H9 (cell line): ENCODE measurements at regions not wholly inside any gene's neighbourhood (a gene's known extent, or its start where the extent isn't known, plus 50 kb on each side); places are given as distances from the start of the nearest gene placed in this dataset.

Experiments
- DNase-seq: peaks from one replicate; pipeline ENCODE4 v3.0.0-alpha.2; 2017
- H2AFZ ChIP-seq: one replicate; pipeline ENCODE4 v1.6.1; 2013; ENCODE audit warnings: mild to moderate bottlenecking, low read length, control low read depth, moderate library complexity
- H2AK5ac ChIP-seq: 2 replicates; pipeline ENCODE4 v1.6.1; 2013; ENCODE audit warnings: low read length, control low read depth, mixed read lengths; ENCODE audit not compliant: insufficient read length
- H2BK120ac ChIP-seq: one replicate; pipeline ENCODE4 v1.6.1; 2013; ENCODE audit warnings: low read depth, mild to moderate bottlenecking, low read length, control low read depth, inconsistent platforms; ENCODE audit not compliant: poor library complexity, severe bottlenecking
- H2BK12ac ChIP-seq: 2 replicates; pipeline ENCODE4 v1.6.1; 2013; ENCODE audit warnings: low read length, control low read depth, mixed read lengths, low read depth; ENCODE audit not compliant: insufficient read length
- H2BK15ac ChIP-seq: 2 replicates; pipeline ENCODE4 v1.6.1; 2013; ENCODE audit warnings: low read depth, low read length, control low read depth
- H2BK20ac ChIP-seq: one replicate; pipeline ENCODE4 v1.6.1; 2013; ENCODE audit warnings: low read depth, mild to moderate bottlenecking, low read length, control low read depth, inconsistent platforms; ENCODE audit not compliant: poor library complexity, severe bottlenecking
- H2BK5ac ChIP-seq: 2 replicates; pipeline ENCODE4 v1.6.1; 2013; ENCODE audit warnings: low read length, control low read depth, mixed read lengths; ENCODE audit not compliant: insufficient read length
- H3K14ac ChIP-seq: 2 replicates; pipeline ENCODE4 v1.6.1; 2013; ENCODE audit warnings: low read length, control low read depth; ENCODE audit not compliant: insufficient read depth
- H3K18ac ChIP-seq: 2 replicates; pipeline ENCODE4 v1.6.1; 2013; ENCODE audit warnings: low read depth, mild to moderate bottlenecking, mixed read lengths, low read length, control low read depth; ENCODE audit not compliant: insufficient read length
- H3K23ac ChIP-seq: 2 replicates; pipeline ENCODE4 v1.6.1; 2013; ENCODE audit warnings: low read length, control low read depth, mixed read lengths, low read depth; ENCODE audit not compliant: insufficient read length
- H3K23me2 ChIP-seq: 2 replicates; pipeline ENCODE4 v1.6.1; 2013; ENCODE audit warnings: low read depth, mild to moderate bottlenecking, mixed read lengths, low read length, control low read depth; ENCODE audit not compliant: insufficient read length, poor library complexity, severe bottlenecking
- H3K27ac ChIP-seq: 2 replicates; pipeline ENCODE4 v1.5.1; 2013; ENCODE audit warnings: low read length, control low read depth, mixed read lengths, low read depth; ENCODE audit not compliant: insufficient read length
- H3K27me3 ChIP-seq: 2 replicates; pipeline ENCODE4 v1.6.1; 2013; ENCODE audit warnings: low read length, control low read depth, inconsistent platforms; ENCODE audit not compliant: insufficient read depth
- H3K4ac ChIP-seq: 2 replicates; pipeline ENCODE4 v1.6.1; 2013; ENCODE audit warnings: low read depth, mild to moderate bottlenecking, control low read depth, inconsistent platforms, low read length, moderate library complexity
- H3K4me1 ChIP-seq: 2 replicates; pipeline ENCODE4 v1.6.1; 2013; ENCODE audit warnings: low read length, control low read depth, inconsistent platforms; ENCODE audit not compliant: insufficient read depth
- H3K4me2 ChIP-seq: 2 replicates; pipeline ENCODE4 v1.6.1; 2013; ENCODE audit warnings: low read length, control low read depth, mixed read lengths; ENCODE audit not compliant: insufficient read length, insufficient read depth
- H3K56ac ChIP-seq: 2 replicates; pipeline ENCODE4 v1.6.1; 2013; ENCODE audit warnings: low read depth, mild to moderate bottlenecking, mixed read lengths, low read length, control low read depth; ENCODE audit not compliant: insufficient read length
- H3K79me1 ChIP-seq: 2 replicates; pipeline ENCODE4 v1.6.1; 2013; ENCODE audit warnings: low read depth, mild to moderate bottlenecking, moderate library complexity, low read length, control low read depth, inconsistent platforms; ENCODE audit not compliant: insufficient read depth, poor library complexity, severe bottlenecking
- H3K79me2 ChIP-seq: 2 replicates; pipeline ENCODE4 v1.6.1; 2013; ENCODE audit warnings: low read length, control low read depth, inconsistent platforms; ENCODE audit not compliant: insufficient read depth
- H3K9ac ChIP-seq: 2 replicates; pipeline ENCODE4 v1.6.1; 2013; ENCODE audit warnings: low read length, control low read depth, mixed read lengths; ENCODE audit not compliant: insufficient read length; ENCODE audit errors: extremely low read depth
- H3K9me3 ChIP-seq: one replicate; pipeline ENCODE4 v1.6.1; 2013; ENCODE audit warnings: low read depth, low read length, inconsistent platforms; ENCODE audit not compliant: control insufficient read depth
- H3T11ph ChIP-seq: one replicate; pipeline ENCODE4 v1.6.1; 2013; ENCODE audit warnings: mild to moderate bottlenecking, low read length, control low read depth, inconsistent platforms
- H4K20me1 ChIP-seq: one replicate; pipeline ENCODE4 v1.6.1; 2013; ENCODE audit not compliant: control insufficient read depth, insufficient read length, insufficient read depth
- H4K5ac ChIP-seq: 2 replicates; pipeline ENCODE4 v1.6.1; 2013; ENCODE audit warnings: low read depth, mild to moderate bottlenecking, mixed read lengths, low read length, control low read depth; ENCODE audit not compliant: insufficient read length
- H4K8ac ChIP-seq: replicated peaks from 2 replicates; pipeline ENCODE4 v1.6.1; 2013; ENCODE audit warnings: low read length, control low read depth, mixed read lengths, low read depth; ENCODE audit not compliant: insufficient read length
- H4K91ac ChIP-seq: 2 replicates; pipeline ENCODE4 v1.6.1; 2013; ENCODE audit warnings: low read depth, mild to moderate bottlenecking, moderate library complexity, mixed read lengths, low read length, control low read depth; ENCODE audit not compliant: insufficient read length
- H3K27ac Mint-ChIP-seq, 3 experiments: 2 replicates in 2 of 3; 3 replicates in 1 of 3; pipeline ENCODE4 v1.8.0; 2020 to 2021; ENCODE audit warnings: mixed read lengths in 3 of 3, mild to moderate bottlenecking in 1 of 3, moderate library complexity in 1 of 3
- H3K27me3 Mint-ChIP-seq: 2 replicates; pipeline ENCODE4 v1.8.0; 2021; ENCODE audit warnings: low read depth, mild to moderate bottlenecking, moderate library complexity, mixed read lengths
- H3K36me3 Mint-ChIP-seq, 3 experiments: 2 replicates in 2 of 3; 3 replicates in 1 of 3; pipeline ENCODE4 v1.8.0; 2020 to 2021; ENCODE audit warnings: low read depth in 3 of 3, mixed read lengths in 3 of 3; ENCODE audit not compliant: insufficient read depth in 1 of 3
- H3K4me1 Mint-ChIP-seq, 2 experiments: 2 replicates each; pipeline ENCODE4 v1.8.0; 2020; ENCODE audit warnings: mixed read lengths in 2 of 2
- H3K4me3 Mint-ChIP-seq, 2 experiments: 2 replicates in 1 of 2; 3 replicates in 1 of 2; pipeline ENCODE4 v1.8.0; 2020 to 2021; ENCODE audit warnings: mild to moderate bottlenecking in 2 of 2, mixed read lengths in 2 of 2, moderate library complexity in 1 of 2
- H3K9me3 Mint-ChIP-seq, 2 experiments: 2 replicates in 1 of 2; 3 replicates in 1 of 2; pipeline ENCODE4 v1.8.0; 2020; ENCODE audit warnings: mild to moderate bottlenecking in 2 of 2, mixed read lengths in 2 of 2, moderate library complexity in 1 of 2
- CTCF ChIP-seq: fragments of 200-600 bp; sonication (generic); conservative IDR thresholded peaks from 3 replicates; pipeline ENCODE4 v1.8.0; 2021; ENCODE audit warnings: antibody characterized with exemption, mild to moderate bottlenecking
- WGBS: extraction: QIAGEN DNeasy Blood & Tissue Kit; methylation state at CpG from one replicate; pipeline ENCODE4 v1.1.7; 2013; ENCODE audit warnings: missing lambda C conversion rate, low lambda C conversion rate, mixed read lengths; ENCODE audit not compliant: insufficient read length; ENCODE audit errors: extremely low coverage; 5-methylcytosine and 5-hydroxymethylcytosine counted together

- Histone ChIP-seq H2AK5ac (no peak overlapping the region), H3K23ac (no peak overlapping the region), H4K5ac (no peak overlapping the region), H3K79me2 (no peaks in the 10 kb centered on the region), H3K14ac (no peak overlapping the region), H3K23me2 (no peaks in the 10 kb centered on the region), H3K56ac (no peak overlapping the region), H3K4ac (no peak overlapping the region), H3K9me3 (no peaks in the 10 kb centered on the region), H3K18ac (no peak overlapping the region), H2BK15ac (no peak overlapping the region), H2BK5ac (no peak overlapping the region), H2BK120ac (no peak overlapping the region), H3T11ph (no peak overlapping the region), H3K27me3 (no peaks in the 10 kb centered on the region), H4K8ac (no peak overlapping the region), H4K20me1 (no peaks in the 10 kb centered on the region), H4K91ac (no peak overlapping the region), H3K4me1 (no peaks in the 10 kb centered on the region), H2BK20ac (no peak overlapping the region), H3K27ac (no peak overlapping the region), H3K9ac (no peak overlapping the region), H3K4me2 (no peak overlapping the region), H3K79me1 (no peaks in the 10 kb centered on the region), H2AFZ (no peak overlapping the region), H2BK12ac (no peak overlapping the region)
- Mint-ChIP-seq H3K4me1 (peaks cover 23 to 34% of the 10 kb centered on the region in 2 experiments), H3K27ac (peak overlapping the region in 2 of 3 experiments; percentile 50 to 54; a peak in 3 of 7 replicates), H3K9me3 (no peaks in the 10 kb centered on the region; a peak in 1 of 5 replicates), H3K4me3 (no peak overlapping the region; a peak in 1 of 5 replicates), H3K36me3 (peaks cover 0 to under 1% (median 0%) of the 10 kb centered on the region in 3 experiments; a peak in 3 of 7 replicates), H3K27me3 (no peaks in the 10 kb centered on the region; the same call in 1 of the 2 replicates)
- DNase-seq: no peak
- no CpG with 5 or more reads among the region's 19 CpGs for WGBS
- no peak for TF ChIP-seq CTCF
Measured at GRCh38 chr17:13921841-13922776, 147.2 kb upstream of the COX10 start.
